Activated CD4-positive, alpha-beta memory T cell treated with anti-CD3 and anti-CD28 coated beads for 36 hours (primary cell): ENCODE measurements at regions not wholly inside any gene's neighbourhood (a gene's known extent, or its start where the extent isn't known, plus 50 kb on each side); places are given as distances from the start of the nearest gene placed in this dataset.

Source experiments
- CTCF ChIA-PET: fragments of 350-600 bp; sonication (Branson Sonifier 250); formaldehyde crosslinking; loops from one replicate; lab custom pipeline; 2021; ENCODE audit warnings: antibody characterized with exemption, inconsistent platforms; lab: Charles Lee
- POLR2A ChIA-PET: fragments of 350-600 bp; sonication (Branson Sonifier 250); formaldehyde crosslinking; loops from one replicate; lab custom pipeline; 2021; ENCODE audit warnings: antibody characterized with exemption; lab: Charles Lee
- DNase-seq: peaks from one replicate; pipeline ENCODE4 v3.0.0-alpha.2; 2020
- H3K27ac Mint-ChIP-seq: one replicate; pipeline ENCODE4 v1.8.0; 2021; ENCODE audit warnings: mixed read lengths
- H3K27me3 Mint-ChIP-seq: one replicate; pipeline ENCODE4 v1.8.0; 2021; ENCODE audit warnings: mixed read lengths
- H3K36me3 Mint-ChIP-seq: one replicate; pipeline ENCODE4 v1.8.0; 2021; ENCODE audit warnings: mixed read lengths
- H3K4me1 Mint-ChIP-seq: one replicate; pipeline ENCODE4 v1.8.0; 2021; ENCODE audit warnings: low read depth, mixed read lengths
- H3K4me3 Mint-ChIP-seq: one replicate; pipeline ENCODE4 v1.8.0; 2021; ENCODE audit warnings: mild to moderate bottlenecking, mixed read lengths
- H3K9me3 Mint-ChIP-seq: one replicate; pipeline ENCODE4 v1.8.0; 2021; ENCODE audit warnings: mixed read lengths
- intact Hi-C: fragments of 100-400 bp; cut with micrococcal nuclease; formaldehyde crosslinking; loops from one replicate; pipeline ENCODE4 v1.15.1; 2023

GRCh38 chr6:66948106-66948505 lies 1241.1 kb upstream of the EYS start:
- intact Hi-C loops, result no loop called here
- no peaks in the 10 kb centered on the region for H3K4me1 Mint-ChIP-seq
- CTCF ChIA-PET, result no interaction called here
- no peak overlapping the region for H3K4me3 Mint-ChIP-seq
- POLR2A ChIA-PET, result no interaction called here
- no peak for DNase-seq
- H3K9me3 Mint-ChIP-seq, result peaks cover 7% of the 10 kb centered on the region
- H3K27ac Mint-ChIP-seq, result no peak overlapping the region
- H3K27me3 Mint-ChIP-seq, result no peaks in the 10 kb centered on the region
- no peaks in the 10 kb centered on the region for H3K36me3 Mint-ChIP-seq

GRCh38 chr6:66940003-66940402 lies 1233.0 kb upstream of the EYS start:
- no peaks in the 10 kb centered on the region for H3K4me1 Mint-ChIP-seq
- H3K9me3 Mint-ChIP-seq, result peaks cover 22% of the 10 kb centered on the region
- ChIA-PET POLR2A (no interaction called here), CTCF (no interaction called here)
- H3K4me3 Mint-ChIP-seq, result no peak overlapping the region
- intact Hi-C loops, result no loop called here
- H3K27me3 Mint-ChIP-seq, result no peaks in the 10 kb centered on the region
- H3K27ac Mint-ChIP-seq, result no peak overlapping the region
- no peak for DNase-seq
- no peaks in the 10 kb centered on the region for H3K36me3 Mint-ChIP-seq

GRCh38 chr6:66937180-66937579 lies 1230.2 kb upstream of the EYS start:
- DNase-seq, result no peak
- no peaks in the 10 kb centered on the region for H3K27me3 Mint-ChIP-seq
- no peak overlapping the region for H3K27ac Mint-ChIP-seq
- ChIA-PET POLR2A (no interaction called here), CTCF (interaction anchor here (0.7 kb wide), 1 partner anchor 1188 kb away, joined by 3 read pairs; no protein-coding TSS in a partner anchor)
- no peaks in the 10 kb centered on the region for H3K4me1 Mint-ChIP-seq
- intact Hi-C loops, result no loop called here
- peaks cover 16% of the 10 kb centered on the region for H3K9me3 Mint-ChIP-seq
- no peak overlapping the region for H3K4me3 Mint-ChIP-seq
- no peaks in the 10 kb centered on the region for H3K36me3 Mint-ChIP-seq

GRCh38 chr6:66935612-66936011 lies 1228.6 kb upstream of the EYS start:
- ChIA-PET CTCF (no interaction called here), POLR2A (no interaction called here)
- no peak for DNase-seq
- H3K4me3 Mint-ChIP-seq, result no peak overlapping the region
- no peaks in the 10 kb centered on the region for H3K4me1 Mint-ChIP-seq
- no peaks in the 10 kb centered on the region for H3K36me3 Mint-ChIP-seq
- intact Hi-C loops, result no loop called here
- H3K27me3 Mint-ChIP-seq, result no peaks in the 10 kb centered on the region
- peaks cover 16% of the 10 kb centered on the region for H3K9me3 Mint-ChIP-seq
- H3K27ac Mint-ChIP-seq, result no peak overlapping the region

- no peak for DNase-seq
These were observed 1224.8 kb upstream of the EYS start for GRCh38 chr6:66931787-66932186.

GRCh38 chr6:66930559-66931290 lies 1223.7 kb upstream of the EYS start:
- Mint-ChIP-seq H3K27me3 (no peaks in the 10 kb centered on the region), H3K36me3 (peaks cover 2% of the 10 kb centered on the region), H3K27ac (no peak overlapping the region), H3K4me3 (no peak overlapping the region), H3K9me3 (peaks cover 36% of the 10 kb centered on the region), H3K4me1 (no peaks in the 10 kb centered on the region)
- no peak for DNase-seq
- ChIA-PET POLR2A (no interaction called here), CTCF (no interaction called here)
- intact Hi-C loops, result no loop called here

More at GRCh38 chr6:66931787-66932186, 1224.8 kb upstream of the EYS start:
- Mint-ChIP-seq H3K4me1 (no peaks in the 10 kb centered on the region), H3K9me3 (peaks cover 28% of the 10 kb centered on the region), H3K27me3 (no peaks in the 10 kb centered on the region), H3K4me3 (no peak overlapping the region), H3K36me3 (peaks cover under 1% of the 10 kb centered on the region), H3K27ac (no peak overlapping the region)
- POLR2A ChIA-PET, result no interaction called here
- intact Hi-C loops, result no loop called here
- CTCF ChIA-PET, result no interaction called here

- no peak overlapping the region for H3K4me3 Mint-ChIP-seq
- H3K4me1 Mint-ChIP-seq, result no peaks in the 10 kb centered on the region
- H3K9me3 Mint-ChIP-seq, result peaks cover 60% of the 10 kb centered on the region
- no peak for DNase-seq
- ChIA-PET POLR2A (no interaction called here), CTCF (no interaction called here)
- no peak overlapping the region for H3K27ac Mint-ChIP-seq
- H3K27me3 Mint-ChIP-seq, result no peaks in the 10 kb centered on the region
- peaks cover 2% of the 10 kb centered on the region for H3K36me3 Mint-ChIP-seq
- intact Hi-C loops, result no loop called here
These were observed 1219.0 kb upstream of the EYS start for GRCh38 chr6:66926060-66926459.

GRCh38 chr6:66913657-66914056 lies 1206.6 kb upstream of the EYS start:
- no peaks in the 10 kb centered on the region for H3K36me3 Mint-ChIP-seq
- H3K27me3 Mint-ChIP-seq, result no peaks in the 10 kb centered on the region
- H3K4me1 Mint-ChIP-seq, result no peaks in the 10 kb centered on the region
- CTCF ChIA-PET, result no interaction called here
- intact Hi-C loops, result loop anchor here (2.0 kb wide), 1 partner anchor 225 kb away; no protein-coding TSS in a partner anchor
- H3K4me3 Mint-ChIP-seq, result no peak overlapping the region
- POLR2A ChIA-PET, result no interaction called here
- no peak overlapping the region for H3K27ac Mint-ChIP-seq
- no peak for DNase-seq
- H3K9me3 Mint-ChIP-seq, result no peaks in the 10 kb centered on the region

- Mint-ChIP-seq H3K4me3 (no peak overlapping the region), H3K4me1 (no peaks in the 10 kb centered on the region), H3K27ac (no peak overlapping the region), H3K36me3 (no peaks in the 10 kb centered on the region), H3K27me3 (no peaks in the 10 kb centered on the region), H3K9me3 (peaks cover 14% of the 10 kb centered on the region)
- CTCF ChIA-PET, result no interaction called here
- no peak for DNase-seq
- intact Hi-C loops, result no loop called here
- POLR2A ChIA-PET, result no interaction called here
These were observed 1195.4 kb upstream of the EYS start for GRCh38 chr6:66902457-66902856.

GRCh38 chr6:66900133-66901083 lies 1193.4 kb upstream of the EYS start:
- Mint-ChIP-seq H3K4me3 (no peak overlapping the region), H3K27me3 (no peaks in the 10 kb centered on the region), H3K27ac (no peak overlapping the region), H3K36me3 (no peaks in the 10 kb centered on the region), H3K4me1 (no peaks in the 10 kb centered on the region), H3K9me3 (peaks cover 25% of the 10 kb centered on the region)
- intact Hi-C loops, result no loop called here
- CTCF ChIA-PET, result no interaction called here
- POLR2A ChIA-PET, result no interaction called here
- DNase-seq, result no peak

- no peaks in the 10 kb centered on the region for H3K4me1 Mint-ChIP-seq
- no peaks in the 10 kb centered on the region for H3K27me3 Mint-ChIP-seq
- H3K27ac Mint-ChIP-seq, result no peak overlapping the region
- no peak for DNase-seq
- H3K4me3 Mint-ChIP-seq, result no peak overlapping the region
- H3K9me3 Mint-ChIP-seq, result peaks cover 30% of the 10 kb centered on the region
- ChIA-PET CTCF (no interaction called here), POLR2A (no interaction called here)
- H3K36me3 Mint-ChIP-seq, result no peaks in the 10 kb centered on the region
- intact Hi-C loops, result no loop called here
These were observed 1190.5 kb upstream of the EYS start for GRCh38 chr6:66897576-66897975.

GRCh38 chr6:66896415-66896814 lies 1189.4 kb upstream of the EYS start:
- Mint-ChIP-seq H3K4me3 (no peak overlapping the region), H3K27me3 (no peaks in the 10 kb centered on the region), H3K27ac (no peak overlapping the region), H3K36me3 (no peaks in the 10 kb centered on the region), H3K4me1 (no peaks in the 10 kb centered on the region), H3K9me3 (peaks cover 27% of the 10 kb centered on the region)
- intact Hi-C loops, result no loop called here
- DNase-seq, result no peak
- ChIA-PET CTCF (no interaction called here), POLR2A (no interaction called here)
